Activated naive CD8-positive, alpha-beta T cell treated with anti-CD3 and anti-CD28 coated beads, Interleukin-2, amount 50 U/mL, for 24 hours (primary cell): ENCODE measurements at regions not wholly inside any gene's neighbourhood (a gene's known extent, or its start where the extent isn't known, plus 50 kb on each side); places are given as distances from the start of the nearest gene placed in this dataset.

Experiments used
- ATAC-seq: fragments of 150-1000 bp; cut with Tn5 transposase; one replicate; pipeline ENCODE4 v1.10.0; 2021
- DNase-seq: peaks from one replicate; pipeline ENCODE4 v3.0.0; 2021
- H3K27ac Mint-ChIP-seq: one replicate; pipeline ENCODE4 v1.8.0; 2021; ENCODE audit warnings: mild to moderate bottlenecking, mixed read lengths
- H3K27me3 Mint-ChIP-seq: one replicate; pipeline ENCODE4 v1.8.0; 2021; ENCODE audit warnings: mixed read lengths
- H3K36me3 Mint-ChIP-seq: one replicate; pipeline ENCODE4 v1.8.0; 2021; ENCODE audit warnings: low read depth, mixed read lengths
- H3K4me1 Mint-ChIP-seq: one replicate; pipeline ENCODE4 v1.8.0; 2021; ENCODE audit warnings: mixed read lengths
- H3K4me3 Mint-ChIP-seq: one replicate; pipeline ENCODE4 v1.8.0; 2021; ENCODE audit warnings: mild to moderate bottlenecking, moderate library complexity, mixed read lengths
- H3K9me3 Mint-ChIP-seq: one replicate; pipeline ENCODE4 v1.8.0; 2021; ENCODE audit warnings: mixed read lengths

- Mint-ChIP-seq H3K27ac (no peak overlapping the region), H3K4me1 (no peaks in the 10 kb centered on the region), H3K4me3 (no peak overlapping the region), H3K36me3 (no peaks in the 10 kb centered on the region), H3K9me3 (no peaks in the 10 kb centered on the region), H3K27me3 (peaks cover 3% of the 10 kb centered on the region)
- ATAC-seq (no peak), DNase-seq (no peak)
Measured at GRCh38 chr7:25308246-25308645, 80.0 kb upstream of the NPVF start.

GRCh38 chr7:25308906-25309705 lies 80.8 kb upstream of the NPVF start:
- H3K27ac Mint-ChIP-seq = no peak overlapping the region
- no peaks in the 10 kb centered on the region for H3K36me3 Mint-ChIP-seq
- H3K9me3 Mint-ChIP-seq = no peaks in the 10 kb centered on the region
- H3K4me1 Mint-ChIP-seq = no peaks in the 10 kb centered on the region
- no peak overlapping the region for H3K4me3 Mint-ChIP-seq
- ATAC-seq = no peak
- peaks cover 3% of the 10 kb centered on the region for H3K27me3 Mint-ChIP-seq
- DNase-seq = no peak

- Mint-ChIP-seq H3K27ac (no peak overlapping the region), H3K9me3 (no peaks in the 10 kb centered on the region), H3K4me3 (no peak overlapping the region), H3K4me1 (no peaks in the 10 kb centered on the region), H3K27me3 (no peaks in the 10 kb centered on the region), H3K36me3 (no peaks in the 10 kb centered on the region)
- ATAC-seq (no peak), DNase-seq (no peak)
Measured at GRCh38 chr7:25310896-25311295, 82.6 kb upstream of the NPVF start.

- no peaks in the 10 kb centered on the region for H3K27me3 Mint-ChIP-seq
- no peak overlapping the region for H3K27ac Mint-ChIP-seq
- ATAC-seq = no peak
- DNase-seq = no peak
- no peaks in the 10 kb centered on the region for H3K36me3 Mint-ChIP-seq
- H3K4me3 Mint-ChIP-seq = no peak overlapping the region
- H3K9me3 Mint-ChIP-seq = no peaks in the 10 kb centered on the region
- no peaks in the 10 kb centered on the region for H3K4me1 Mint-ChIP-seq
Measured at GRCh38 chr7:25311346-25311745, 83.1 kb upstream of the NPVF start.

GRCh38 chr7:25312968-25313367 lies 84.7 kb upstream of the NPVF start:
- DNase-seq (no peak), ATAC-seq (no peak)
- Mint-ChIP-seq H3K27me3 (no peaks in the 10 kb centered on the region), H3K9me3 (no peaks in the 10 kb centered on the region), H3K36me3 (no peaks in the 10 kb centered on the region), H3K4me1 (no peaks in the 10 kb centered on the region), H3K27ac (no peak overlapping the region), H3K4me3 (no peak overlapping the region)

- H3K27me3 Mint-ChIP-seq = no peaks in the 10 kb centered on the region
- no peak for ATAC-seq
- H3K36me3 Mint-ChIP-seq = no peaks in the 10 kb centered on the region
- no peak overlapping the region for H3K27ac Mint-ChIP-seq
- H3K9me3 Mint-ChIP-seq = no peaks in the 10 kb centered on the region
- no peak overlapping the region for H3K4me3 Mint-ChIP-seq
- DNase-seq = no peak
- H3K4me1 Mint-ChIP-seq = no peaks in the 10 kb centered on the region
Measured at GRCh38 chr7:25313526-25313925, 85.2 kb upstream of the NPVF start.

GRCh38 chr7:25314094-25314730 lies 85.9 kb upstream of the NPVF start:
- no peaks in the 10 kb centered on the region for H3K9me3 Mint-ChIP-seq
- no peaks in the 10 kb centered on the region for H3K27me3 Mint-ChIP-seq
- H3K27ac Mint-ChIP-seq = no peak overlapping the region
- ATAC-seq = no peak
- H3K4me3 Mint-ChIP-seq = no peak overlapping the region
- no peak for DNase-seq
- no peaks in the 10 kb centered on the region for H3K36me3 Mint-ChIP-seq
- H3K4me1 Mint-ChIP-seq = no peaks in the 10 kb centered on the region

GRCh38 chr7:25314731-25315267 lies 86.5 kb upstream of the NPVF start:
- no peak overlapping the region for H3K27ac Mint-ChIP-seq
- H3K9me3 Mint-ChIP-seq = no peaks in the 10 kb centered on the region
- no peak overlapping the region for H3K4me3 Mint-ChIP-seq
- H3K27me3 Mint-ChIP-seq = no peaks in the 10 kb centered on the region
- ATAC-seq (no peak), DNase-seq (no peak)
- H3K36me3 Mint-ChIP-seq = no peaks in the 10 kb centered on the region
- H3K4me1 Mint-ChIP-seq = no peaks in the 10 kb centered on the region

GRCh38 chr7:25316366-25316765 lies 88.1 kb upstream of the NPVF start:
- DNase-seq = no peak
- no peaks in the 10 kb centered on the region for H3K4me1 Mint-ChIP-seq
- no peaks in the 10 kb centered on the region for H3K36me3 Mint-ChIP-seq
- no peak overlapping the region for H3K27ac Mint-ChIP-seq
- no peak for ATAC-seq
- H3K9me3 Mint-ChIP-seq = no peaks in the 10 kb centered on the region
- H3K27me3 Mint-ChIP-seq = peaks cover 2% of the 10 kb centered on the region
- H3K4me3 Mint-ChIP-seq = no peak overlapping the region

GRCh38 chr7:25318047-25318446 lies 89.8 kb upstream of the NPVF start:
- no peak overlapping the region for H3K27ac Mint-ChIP-seq
- H3K4me3 Mint-ChIP-seq = no peak overlapping the region
- H3K4me1 Mint-ChIP-seq = no peaks in the 10 kb centered on the region
- peaks cover 2% of the 10 kb centered on the region for H3K27me3 Mint-ChIP-seq
- no peaks in the 10 kb centered on the region for H3K9me3 Mint-ChIP-seq
- DNase-seq (no peak), ATAC-seq (no peak)
- no peaks in the 10 kb centered on the region for H3K36me3 Mint-ChIP-seq

GRCh38 chr7:25319707-25320106 lies 91.4 kb upstream of the NPVF start:
- no peak overlapping the region for H3K27ac Mint-ChIP-seq
- H3K36me3 Mint-ChIP-seq = no peaks in the 10 kb centered on the region

GRCh38 chr7:25320791-25321190 lies 92.5 kb upstream of the NPVF start:
- ATAC-seq (no peak), DNase-seq (no peak)
- Mint-ChIP-seq H3K9me3 (no peaks in the 10 kb centered on the region), H3K4me1 (no peaks in the 10 kb centered on the region), H3K27ac (no peak overlapping the region), H3K27me3 (peaks cover 2% of the 10 kb centered on the region), H3K36me3 (no peaks in the 10 kb centered on the region), H3K4me3 (no peak overlapping the region)

More at GRCh38 chr7:25319707-25320106, 91.4 kb upstream of the NPVF start:
- H3K9me3 Mint-ChIP-seq = no peaks in the 10 kb centered on the region
- no peaks in the 10 kb centered on the region for H3K4me1 Mint-ChIP-seq
- no peak for ATAC-seq
- H3K27me3 Mint-ChIP-seq = peaks cover 2% of the 10 kb centered on the region
- DNase-seq = no peak
- H3K4me3 Mint-ChIP-seq = no peak overlapping the region

- Mint-ChIP-seq H3K27ac (no peak overlapping the region), H3K27me3 (peaks cover 2% of the 10 kb centered on the region), H3K9me3 (no peaks in the 10 kb centered on the region), H3K36me3 (no peaks in the 10 kb centered on the region), H3K4me3 (no peak overlapping the region), H3K4me1 (no peaks in the 10 kb centered on the region)
- DNase-seq (no peak), ATAC-seq (no peak)
Measured at GRCh38 chr7:25321424-25321823, 93.1 kb upstream of the NPVF start.

- Mint-ChIP-seq H3K4me1 (no peaks in the 10 kb centered on the region), H3K4me3 (no peak overlapping the region)
- no peak for ATAC-seq
Measured at GRCh38 chr7:25322473-25322872, 94.2 kb upstream of the NPVF start.

GRCh38 chr7:25325186-25325757 lies 97.0 kb upstream of the NPVF start:
- Mint-ChIP-seq H3K4me1 (no peaks in the 10 kb centered on the region), H3K9me3 (no peaks in the 10 kb centered on the region), H3K4me3 (no peak overlapping the region), H3K27me3 (no peaks in the 10 kb centered on the region), H3K36me3 (no peaks in the 10 kb centered on the region), H3K27ac (no peak overlapping the region)
- ATAC-seq = no peak
- DNase-seq = no peak

More at GRCh38 chr7:25322473-25322872, 94.2 kb upstream of the NPVF start:
- H3K27ac Mint-ChIP-seq = no peak overlapping the region
- H3K36me3 Mint-ChIP-seq = no peaks in the 10 kb centered on the region
- no peak for DNase-seq
- H3K9me3 Mint-ChIP-seq = no peaks in the 10 kb centered on the region
- H3K27me3 Mint-ChIP-seq = peaks cover 2% of the 10 kb centered on the region
